Activated T-cell treated with anti-CD3 and anti-CD28 coated beads, Interleukin-2, amount 50 U/mL, for 48 hours (primary cell): ENCODE measurements at regions not wholly inside any gene's neighbourhood (a gene's known extent, or its start where the extent isn't known, plus 50 kb on each side); places are given as distances from the start of the nearest gene placed in this dataset.
"Not testable (repeated sequence)": the region's sequence is repeated elsewhere in the genome, so short reads cannot be mapped to it uniquely, and the experiment has no call there.

ENCODE experiments used
- DNase-seq, 2 experiments: peaks; one replicate each; pipeline ENCODE4 v3.0.0-alpha.2; 2020

DNA sequence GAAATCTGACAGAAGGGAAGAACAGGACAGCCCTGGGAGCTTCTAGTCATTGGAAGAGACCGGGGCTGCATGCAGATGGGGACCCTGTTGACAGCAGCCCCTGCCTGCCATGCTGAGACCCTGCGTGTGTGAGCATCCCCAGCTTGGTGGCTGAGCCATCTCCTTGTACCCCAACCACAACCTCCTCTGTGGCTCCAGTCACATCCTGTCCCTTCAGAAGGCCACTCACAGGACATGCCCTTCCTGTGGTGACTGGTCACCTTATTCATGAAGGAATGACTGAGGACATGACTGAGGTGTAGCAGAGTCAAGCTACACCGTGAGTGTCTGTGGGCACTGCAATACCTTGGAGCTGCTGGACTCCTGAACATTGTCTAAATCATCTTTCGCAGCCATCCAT lies 141.8 kb upstream of the ERRFI1 start:
- DNase-seq: no peak

DNA sequence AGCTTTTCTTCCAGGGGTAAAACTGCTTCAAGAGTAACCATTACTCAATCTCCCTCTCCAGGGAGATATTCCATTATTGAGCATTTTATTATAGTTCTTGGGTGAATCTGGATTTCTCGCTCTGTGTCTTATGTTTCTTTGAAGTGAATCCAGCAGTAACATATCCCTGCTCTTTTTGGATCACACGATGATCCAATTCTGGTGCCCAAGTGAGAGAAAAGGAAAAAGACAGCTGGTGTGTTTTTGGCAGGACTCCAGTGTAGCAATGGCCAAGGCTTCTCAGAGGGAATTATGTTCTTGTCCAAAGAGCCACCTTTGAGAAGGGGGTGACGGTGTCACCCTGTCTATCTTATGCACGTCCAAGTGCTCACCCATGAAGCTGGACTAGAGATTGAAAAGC lies 140.3 kb upstream of the ERRFI1 start:
- no peak for DNase-seq

GRCh38 chr1:8165595-8166360 lies 139.7 kb upstream of the ERRFI1 start:
- no peak for DNase-seq

DNA sequence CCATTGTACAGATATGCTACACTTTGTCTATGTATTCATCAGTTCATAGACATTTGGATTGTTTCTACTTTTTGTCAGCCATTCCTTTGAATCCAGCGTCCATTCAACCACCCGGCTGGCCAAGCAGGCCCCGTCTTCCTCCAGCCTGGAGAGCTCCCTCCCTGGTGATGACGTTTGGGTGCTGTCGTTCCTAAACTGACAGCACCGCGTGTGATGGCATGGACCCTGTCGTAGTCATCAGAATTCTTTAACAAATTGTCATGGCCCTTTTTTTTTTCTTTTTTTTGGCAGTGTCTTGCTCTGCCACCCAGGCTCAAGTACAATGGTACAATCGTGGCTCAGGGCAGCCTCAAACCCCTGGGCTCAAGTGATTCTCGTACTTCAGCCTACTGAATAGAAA lies 138.6 kb upstream of the ERRFI1 start:
- no peak for DNase-seq

DNA sequence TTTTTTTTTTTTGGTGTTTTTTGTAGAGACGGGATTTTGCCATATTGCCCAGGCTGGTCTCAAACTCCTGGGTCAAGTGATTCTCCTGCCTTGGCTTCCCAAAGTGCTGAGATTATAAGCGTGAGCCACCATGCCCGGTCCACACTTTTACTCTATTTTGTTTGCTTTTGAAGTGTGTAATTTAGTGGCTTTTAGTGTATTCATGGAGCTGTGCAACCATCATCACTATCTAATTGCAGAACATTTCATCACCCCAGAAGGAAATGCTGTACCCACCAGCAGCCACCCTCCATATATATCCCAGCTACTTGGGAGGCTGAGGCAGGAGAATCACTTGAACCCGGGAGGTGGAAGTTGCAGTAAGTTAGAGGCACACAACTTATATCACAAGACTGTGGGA lies 136.9 kb upstream of the ERRFI1 start:
- DNase-seq: no peak

- DNase-seq: no peak
Measured at GRCh38 chr1:8162168-8162567, 136.1 kb upstream of the ERRFI1 start.

- DNase-seq: no peak
Measured at GRCh38 chr1:8161546-8162105, 135.5 kb upstream of the ERRFI1 start.

- DNase-seq: no peak
Measured at GRCh38 chr1:8159470-8160024, 133.4 kb upstream of the ERRFI1 start.

GRCh38 chr1:8158995-8159394 lies 132.9 kb upstream of the ERRFI1 start:
- DNase-seq: no peak

GRCh38 chr1:8157765-8158164 lies 131.7 kb upstream of the ERRFI1 start:
- DNase-seq: no peak

GRCh38 chr1:8155528-8156186 lies 129.5 kb upstream of the ERRFI1 start:
- DNase-seq: no peak

GRCh38 chr1:8154621-8155052 lies 128.5 kb upstream of the ERRFI1 start:
- DNase-seq: no peak

DNA sequence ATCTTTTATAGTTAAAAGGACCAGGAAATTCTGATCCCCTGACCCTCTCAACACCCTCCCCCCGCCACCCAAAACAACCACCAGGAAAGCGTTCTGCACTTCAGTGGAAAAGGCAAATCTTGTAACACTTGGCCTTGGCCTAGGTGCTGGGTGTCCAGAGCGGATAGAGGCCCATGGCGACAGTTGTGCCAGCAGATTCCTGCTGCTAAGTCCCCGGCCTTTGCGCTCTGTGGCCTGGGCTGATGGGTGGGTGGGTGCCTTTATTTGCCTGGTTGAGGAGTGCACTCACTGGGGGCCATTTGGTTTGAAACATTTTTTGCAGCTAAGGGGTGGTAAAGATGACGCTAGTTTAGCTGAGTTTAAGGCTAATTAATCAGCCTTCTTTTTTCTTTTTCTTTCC lies 127.9 kb upstream of the ERRFI1 start:
- DNase-seq: no peak

DNA sequence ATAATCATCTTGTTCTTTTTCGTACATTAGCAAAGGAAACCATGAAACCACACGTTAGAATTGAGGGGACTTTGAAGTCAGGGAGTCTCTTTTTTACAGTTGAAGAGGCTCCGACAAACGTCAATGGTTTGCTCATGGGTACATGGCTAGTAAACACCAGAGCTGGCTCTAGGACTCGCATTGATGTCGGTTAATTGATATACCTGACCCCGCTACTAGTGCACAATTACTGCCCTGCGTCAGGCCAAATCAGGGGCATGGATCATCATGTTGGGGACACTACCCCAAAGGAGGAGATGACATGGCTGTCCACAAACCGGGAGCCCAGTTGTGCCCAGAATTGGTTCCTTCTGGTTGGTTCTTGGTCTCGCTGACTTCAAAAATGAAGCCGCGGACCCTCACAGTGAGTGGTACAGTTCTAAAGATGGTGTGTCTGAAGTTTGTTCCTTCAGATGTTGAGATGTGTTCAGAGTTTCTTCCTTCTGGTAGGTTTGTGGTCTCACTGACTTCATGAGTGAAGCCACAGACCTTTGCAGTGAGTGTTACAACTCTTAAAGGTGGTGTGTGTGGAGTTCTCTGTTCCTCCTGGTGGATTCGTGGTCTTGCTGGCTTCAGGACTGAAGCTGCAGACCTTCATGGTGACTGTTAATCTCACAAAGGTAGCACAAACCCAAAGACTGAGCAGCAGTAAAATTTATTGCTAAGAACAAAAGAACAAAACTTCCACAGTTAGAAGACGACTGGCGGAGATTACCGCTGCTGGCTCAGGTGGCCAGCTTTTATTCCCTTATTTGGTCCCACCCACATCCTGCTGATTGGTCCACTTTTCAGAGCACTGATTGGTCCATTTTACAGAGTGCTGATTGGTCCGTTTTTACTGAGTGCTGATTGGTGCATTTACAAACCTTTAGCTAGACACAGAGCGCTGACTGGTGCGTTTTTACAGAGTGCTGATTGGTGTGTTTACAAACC lies 126.9 kb upstream of the ERRFI1 start:
- peak; percentile 61 to 68 for DNase-seq

GRCh38 chr1:8151647-8152046 lies 125.5 kb upstream of the ERRFI1 start:
- no peak for DNase-seq

- not testable (repeated sequence) for DNase-seq
Measured at GRCh38 chr1:8149756-8150155, 123.6 kb upstream of the ERRFI1 start.

DNA sequence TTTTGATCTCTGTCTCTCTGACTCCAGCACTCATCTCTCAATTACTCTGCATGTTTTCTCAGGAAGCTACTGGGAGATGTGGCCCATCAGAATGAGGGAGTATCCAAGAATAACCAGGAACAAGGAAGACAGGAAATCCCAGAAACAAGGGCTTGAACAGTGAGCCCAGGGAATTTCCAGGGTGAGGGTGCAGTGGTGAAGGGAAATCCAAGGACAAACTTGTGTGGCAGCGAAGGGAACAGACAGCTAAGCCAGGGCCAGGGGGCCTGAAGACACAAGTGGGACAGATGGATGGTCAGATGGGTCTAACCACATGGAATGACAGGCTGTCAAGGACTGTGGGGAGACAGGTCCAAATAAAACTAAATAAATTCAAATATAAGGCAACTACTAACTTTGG lies 121.8 kb upstream of the ERRFI1 start:
- no peak for DNase-seq

GRCh38 chr1:8146257-8146855 lies 120.2 kb upstream of the ERRFI1 start:
- DNase-seq: no peak

DNA sequence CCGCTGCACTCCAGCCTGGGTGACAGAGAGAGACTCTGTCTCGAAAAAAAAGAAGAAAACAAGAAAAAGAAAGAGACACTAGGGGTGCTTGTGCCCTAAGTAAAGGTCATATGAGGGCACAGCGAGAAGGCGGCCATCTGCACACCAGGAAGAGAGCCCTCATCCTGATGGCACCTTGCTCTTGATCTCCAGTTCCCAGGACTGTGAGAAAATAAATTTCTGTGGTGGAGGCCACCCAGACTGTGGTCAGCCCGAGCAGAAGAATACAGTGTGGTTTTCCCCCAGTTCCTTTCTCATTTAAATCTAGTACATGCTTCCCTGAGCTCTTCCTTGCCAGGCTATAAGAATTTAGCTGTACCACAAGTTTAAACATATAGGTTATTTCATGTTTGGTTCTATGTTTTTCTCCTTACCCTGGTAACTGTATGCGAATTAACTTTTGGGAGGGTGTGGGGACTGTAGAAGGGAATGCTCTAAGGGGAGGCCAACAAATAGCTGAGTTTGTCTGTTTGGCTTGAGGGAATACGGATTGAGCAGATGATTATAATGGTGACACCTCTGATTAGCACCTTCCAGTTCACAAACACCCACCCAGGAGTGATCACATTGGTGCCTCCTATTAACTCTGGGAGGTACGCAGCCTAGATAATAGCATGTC lies 119.6 kb upstream of the ERRFI1 start:
- DNase-seq: no peak

GRCh38 chr1:8144323-8144722 lies 118.2 kb upstream of the ERRFI1 start:
- DNase-seq: no peak

DNA sequence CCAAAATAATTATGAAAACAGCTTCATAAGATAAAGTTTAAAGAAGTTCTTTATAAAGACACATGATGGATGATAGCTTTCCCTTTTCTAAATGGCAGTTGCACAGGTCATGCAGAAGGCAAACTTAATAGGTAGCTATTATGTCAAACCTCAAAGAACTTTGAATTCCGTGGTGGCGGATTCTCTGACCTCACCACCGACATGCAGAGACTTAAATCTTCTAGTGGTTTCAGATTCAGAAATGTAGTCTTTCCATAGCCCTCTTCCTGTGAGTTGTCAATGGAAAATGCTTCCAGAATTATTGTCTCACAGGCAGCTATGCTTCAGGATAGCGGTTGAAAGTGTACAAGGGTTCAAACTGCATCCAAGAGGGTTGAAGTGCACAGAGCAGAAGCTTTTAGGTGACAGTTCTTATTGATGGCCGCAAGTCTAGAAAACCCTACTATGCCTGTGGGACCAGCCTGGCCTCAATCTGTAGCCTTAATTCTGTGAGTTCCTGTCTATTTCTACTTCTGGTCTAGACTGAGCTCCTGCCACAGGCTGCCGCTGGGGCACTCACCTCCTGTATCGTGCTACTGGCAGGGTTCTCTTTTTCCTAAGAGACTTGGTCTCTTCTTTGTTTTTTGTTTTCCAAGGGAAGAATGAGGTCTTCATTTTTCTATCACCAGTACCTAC lies 117.0 kb upstream of the ERRFI1 start:
- DNase-seq: no peak
